GM12873 (cell line): ENCODE measurements at regions not wholly inside any gene's neighbourhood (a gene's known extent, or its start where the extent isn't known, plus 50 kb on each side); places are given as distances from the start of the nearest gene placed in this dataset.

Experiments
- TF ChIP-seq, protein P1 (sequence below): IDR thresholded peaks from 2 replicates; pipeline ENCODE4 v1.5.1; 2012; ENCODE audit warnings: low read depth, mild to moderate bottlenecking, moderate library complexity, low read length, control low read depth; ENCODE audit not compliant: insufficient read depth; ENCODE audit errors: missing control alignments

DNA sequence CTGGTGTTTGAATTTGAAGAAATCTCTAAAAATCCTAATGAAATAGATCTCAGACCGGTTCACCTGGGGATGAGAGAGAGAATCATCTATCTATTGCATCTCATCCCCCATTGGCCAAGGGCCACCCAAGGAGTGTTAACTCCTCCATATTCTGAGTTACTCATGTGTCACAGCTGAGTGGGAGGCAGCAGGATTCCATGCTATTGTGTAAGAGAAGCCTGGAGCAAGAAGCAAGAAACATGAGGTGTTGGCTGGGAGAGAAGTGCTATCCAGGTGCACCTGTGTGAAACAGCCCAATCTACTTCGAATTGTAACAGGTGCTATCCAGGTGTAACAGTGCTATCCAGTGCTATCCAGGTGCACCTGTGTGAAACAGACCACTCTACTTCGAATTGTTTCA, 150.3 kb upstream of the MAOA start:
- TF ChIP-seq, protein P1, sequence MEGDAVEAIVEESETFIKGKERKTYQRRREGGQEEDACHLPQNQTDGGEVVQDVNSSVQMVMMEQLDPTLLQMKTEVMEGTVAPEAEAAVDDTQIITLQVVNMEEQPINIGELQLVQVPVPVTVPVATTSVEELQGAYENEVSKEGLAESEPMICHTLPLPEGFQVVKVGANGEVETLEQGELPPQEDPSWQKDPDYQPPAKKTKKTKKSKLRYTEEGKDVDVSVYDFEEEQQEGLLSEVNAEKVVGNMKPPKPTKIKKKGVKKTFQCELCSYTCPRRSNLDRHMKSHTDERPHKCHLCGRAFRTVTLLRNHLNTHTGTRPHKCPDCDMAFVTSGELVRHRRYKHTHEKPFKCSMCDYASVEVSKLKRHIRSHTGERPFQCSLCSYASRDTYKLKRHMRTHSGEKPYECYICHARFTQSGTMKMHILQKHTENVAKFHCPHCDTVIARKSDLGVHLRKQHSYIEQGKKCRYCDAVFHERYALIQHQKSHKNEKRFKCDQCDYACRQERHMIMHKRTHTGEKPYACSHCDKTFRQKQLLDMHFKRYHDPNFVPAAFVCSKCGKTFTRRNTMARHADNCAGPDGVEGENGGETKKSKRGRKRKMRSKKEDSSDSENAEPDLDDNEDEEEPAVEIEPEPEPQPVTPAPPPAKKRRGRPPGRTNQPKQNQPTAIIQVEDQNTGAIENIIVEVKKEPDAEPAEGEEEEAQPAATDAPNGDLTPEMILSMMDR = no peak

DNA sequence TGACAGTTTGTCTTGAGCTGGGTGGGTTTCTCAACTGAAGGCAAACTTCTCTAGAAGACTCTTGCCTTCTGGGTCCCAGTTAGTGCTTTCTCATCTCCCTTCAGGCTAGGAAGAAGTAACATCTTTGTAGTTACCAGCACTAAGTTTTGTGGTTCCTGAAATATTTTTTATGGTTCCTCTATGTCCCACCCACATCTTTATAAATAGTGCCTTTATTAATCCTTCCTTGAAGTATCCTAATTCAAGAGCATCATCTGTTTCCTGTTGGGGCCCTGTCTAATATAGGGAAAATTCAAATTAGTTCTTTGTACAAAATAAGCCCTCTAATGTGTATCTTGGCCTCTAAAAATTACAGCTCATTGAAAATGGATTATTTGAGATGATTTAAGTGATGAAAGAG, 147.4 kb upstream of the MAOA start:
- TF ChIP-seq, protein P1 = no peak

DNA sequence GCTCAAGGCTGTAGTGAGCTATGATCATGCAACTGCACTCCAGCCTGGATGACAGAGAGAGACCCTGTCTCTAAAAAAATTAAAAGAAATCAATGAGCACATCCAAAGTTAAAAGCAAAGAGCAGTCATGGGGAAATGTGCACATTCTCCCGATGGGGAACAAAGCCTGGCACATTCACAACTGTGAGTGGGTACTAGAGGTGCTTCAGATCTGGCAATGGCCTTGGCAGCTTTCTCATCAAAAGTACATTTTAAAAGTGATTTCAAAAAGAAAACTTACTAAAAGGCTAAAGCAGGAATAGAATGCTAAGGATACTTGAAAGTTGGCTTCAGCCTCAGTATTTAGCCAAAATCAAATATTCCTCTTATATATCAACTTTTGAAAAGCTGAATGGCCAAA, 145.9 kb upstream of the MAOA start:
- TF ChIP-seq, protein P1 = no peak

DNA sequence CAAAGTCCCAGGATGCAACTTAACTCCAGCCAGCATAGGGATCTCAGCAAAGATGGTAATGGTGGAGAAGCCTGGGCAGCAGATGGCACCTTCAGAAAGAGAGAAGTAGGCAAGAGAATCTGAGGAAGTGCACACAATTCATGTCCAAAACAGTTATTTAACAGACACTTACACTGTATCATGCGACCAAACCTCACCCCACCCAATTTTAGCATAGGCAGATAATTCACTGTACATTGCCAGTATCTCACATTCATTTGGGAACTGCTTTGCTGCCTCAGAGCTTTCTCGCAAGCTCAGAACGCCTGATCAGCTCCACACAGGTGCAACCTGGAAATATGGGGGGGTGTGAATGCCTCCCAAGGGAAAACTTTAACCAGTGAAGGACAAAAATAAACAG, 143.0 kb upstream of the MAOA start:
- TF ChIP-seq, protein P1 = no peak

DNA sequence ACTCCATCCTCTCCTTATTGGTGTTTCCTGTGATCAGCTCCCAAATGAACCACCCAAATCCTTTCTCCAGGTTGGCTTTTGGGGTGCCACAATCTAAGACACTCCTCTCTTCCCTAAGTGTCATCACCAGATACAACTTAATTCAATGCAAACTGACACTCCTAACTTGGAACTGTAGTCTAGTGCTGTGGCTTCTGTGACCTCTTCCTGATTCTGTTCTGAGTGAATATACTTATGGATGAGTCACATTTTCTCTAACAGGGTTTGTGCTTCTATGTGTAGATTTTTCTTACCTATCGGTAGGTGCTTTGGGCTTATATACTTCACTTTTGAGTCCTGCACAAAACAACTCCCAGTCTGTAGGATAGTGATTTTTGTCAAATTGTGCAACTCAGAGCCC, 141.3 kb upstream of the MAOA start:
- TF ChIP-seq, protein P1 = no peak

DNA sequence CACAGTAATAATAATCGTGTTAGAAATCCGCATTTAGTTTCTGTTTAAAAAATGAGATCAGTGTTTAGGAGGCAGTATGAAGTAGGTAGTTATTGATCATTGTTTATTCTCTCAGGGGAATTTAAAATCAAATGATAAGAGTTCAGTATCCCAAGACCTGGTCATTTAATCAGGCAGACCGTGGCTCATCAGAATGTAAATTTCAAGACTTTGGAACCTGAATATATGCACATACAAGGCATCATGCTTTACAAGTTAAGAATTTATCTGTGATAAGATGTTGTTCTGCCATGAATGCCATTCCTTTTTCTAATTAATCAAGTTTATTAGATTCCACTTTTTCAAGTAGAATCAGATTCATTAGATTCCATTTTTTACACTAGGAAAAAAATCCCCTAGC, 133.5 kb upstream of the MAOA start:
- TF ChIP-seq, protein P1 = no peak

DNA sequence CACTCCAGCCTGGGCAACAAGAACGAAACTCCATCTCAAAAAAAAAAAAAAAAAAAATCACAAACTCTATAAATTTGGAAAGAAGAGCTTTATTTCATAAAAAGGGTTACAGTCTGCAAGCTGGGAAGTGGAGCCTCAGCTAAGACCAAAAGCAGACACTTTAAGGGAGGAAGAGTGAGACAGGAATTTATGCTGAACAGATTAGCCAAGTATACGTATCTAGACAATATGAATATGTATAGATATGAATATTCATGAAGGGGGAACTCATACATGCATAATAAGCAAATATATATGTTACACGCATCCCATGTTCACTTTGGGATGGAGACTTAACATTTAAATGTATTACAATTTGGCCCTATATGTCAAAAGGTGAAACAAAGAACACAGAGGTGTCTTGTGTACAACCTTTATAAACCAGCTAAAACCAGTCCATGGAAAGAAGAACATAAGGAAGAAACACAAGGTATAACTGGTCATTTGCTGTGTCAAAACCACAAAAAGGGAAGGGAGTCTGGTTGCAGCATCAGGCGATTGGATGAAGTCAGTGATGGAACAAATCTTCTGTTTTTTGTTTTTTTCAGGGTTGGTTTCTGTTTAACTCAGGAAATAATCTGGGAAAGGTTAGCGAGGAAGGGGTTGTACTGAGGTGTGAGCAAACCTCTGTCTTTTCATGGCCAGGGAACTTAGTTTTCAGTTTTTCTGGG, 130.0 kb upstream of the MAOA start:
- TF ChIP-seq, protein P1 = no peak
